SU-DHL-6 (cell line): ENCODE measurements at regions not wholly inside any gene's neighbourhood (a gene's known extent, or its start where the extent isn't known, plus 50 kb on each side); places are given as distances from the start of the nearest gene placed in this dataset.

Experiments
- CTCF ChIP-seq: fragments of 200-600 bp; sonication (generic); IDR thresholded peaks from one replicate; pipeline ENCODE4 v1.5.1; 2017; ENCODE audit warnings: antibody characterized with exemption, mild to moderate bottlenecking, low read length, moderate library complexity; ENCODE audit not compliant: insufficient read depth, poor library complexity, severe bottlenecking
- EZH2phosphoT487 ChIP-seq: fragments of 200-600 bp; sonication (generic), shearing (Covaris generic); conservative IDR thresholded peaks from 2 replicates; pipeline ENCODE4 v1.6.1; 2018; ENCODE audit warnings: mild to moderate bottlenecking, antibody characterized with exemption, low read length, moderate library complexity, mixed read lengths

GRCh38 chr5:117551236-117551635 lies 976.6 kb upstream of the SEMA6A start:
- no peak for TF ChIP-seq CTCF
- no peak for TF ChIP-seq EZH2phosphoT487
